CD4-positive, alpha-beta T cell (primary cell): ENCODE measurements at regions not wholly inside any gene's neighbourhood (a gene's known extent, or its start where the extent isn't known, plus 50 kb on each side); places are given as distances from the start of the nearest gene placed in this dataset.

Experiments
- ATAC-seq: fragments of 200-7000 bp; cut with Tn5 transposase; one replicate; pipeline ENCODE4 v1.10.0; 2022; ENCODE audit warnings: mild to moderate bottlenecking; ENCODE audit not compliant: poor library complexity
- CTCF ChIA-PET: fragments of 350-600 bp; sonication (Branson Sonifier 250); formaldehyde crosslinking; loops from one replicate; lab custom pipeline; 2021; ENCODE audit warnings: antibody characterized with exemption, inconsistent platforms; lab: Charles Lee
- POLR2A ChIA-PET: fragments of 350-600 bp; sonication (Branson Sonifier 250); formaldehyde crosslinking; loops from one replicate; lab custom pipeline; 2021; ENCODE audit warnings: antibody characterized with exemption, inconsistent platforms; lab: Charles Lee
- DNase-seq, 14 experiments: peaks; one replicate each; pipeline ENCODE4 v3.0.0-alpha.2; 2013 to 2020; ENCODE audit warnings: mixed read lengths in 2 of 14
- H3K27ac ChIP-seq, 2 donors: one replicate each; pipeline versions ENCODE4 v1.5.1 to v1.7.0; 2013; ENCODE audit warnings: low read length in 2 of 2, low read depth in 1 of 2, mild to moderate bottlenecking in 1 of 2
- H3K27me3 ChIP-seq, 2 experiments: 1 replicate in 1 of 2; 2 replicates in 1 of 2; pipeline versions ENCODE4 v1.6.1 to v1.7.0; 2013; ENCODE audit warnings: low read length in 2 of 2, control low read depth in 1 of 2, mild to moderate bottlenecking in 1 of 2, moderate library complexity in 1 of 2; ENCODE audit not compliant: insufficient read depth in 2 of 2, control insufficient read depth in 1 of 2
- H3K36me3 ChIP-seq: one replicate; pipeline ENCODE4 v1.6.1; 2013; ENCODE audit warnings: low read length, control low read depth; ENCODE audit not compliant: insufficient read depth
- H3K4me1 ChIP-seq: one replicate; pipeline ENCODE4 v1.6.1; 2013; ENCODE audit warnings: low read length, control low read depth; ENCODE audit not compliant: insufficient read depth
- H3K4me3 ChIP-seq: one replicate; pipeline ENCODE4 v1.5.1; 2013; ENCODE audit warnings: mild to moderate bottlenecking, low read length, moderate library complexity
- H3K9me3 ChIP-seq, 2 experiments: 1 replicate in 1 of 2; 2 replicates in 1 of 2; pipeline versions ENCODE4 v1.6.1 to v1.7.0; 2013; ENCODE audit warnings: low read length in 2 of 2, mild to moderate bottlenecking in 2 of 2, control low read depth in 1 of 2, moderate library complexity in 1 of 2; ENCODE audit not compliant: control insufficient read depth in 1 of 2, insufficient read depth in 1 of 2
- H3K27ac Mint-ChIP-seq: one replicate; pipeline ENCODE4 v1.8.0; 2020; ENCODE audit warnings: mixed read lengths
- H3K27me3 Mint-ChIP-seq: one replicate; pipeline ENCODE4 v1.8.0; 2021; ENCODE audit warnings: mixed read lengths
- H3K36me3 Mint-ChIP-seq: one replicate; pipeline ENCODE4 v1.8.0; 2021; ENCODE audit warnings: low read depth, mixed read lengths
- H3K4me1 Mint-ChIP-seq: one replicate; pipeline ENCODE4 v1.8.0; 2021; ENCODE audit warnings: low read depth, mixed read lengths
- H3K4me3 Mint-ChIP-seq: one replicate; pipeline ENCODE4 v1.8.0; 2020; ENCODE audit warnings: mild to moderate bottlenecking, mixed read lengths
- H3K9me3 Mint-ChIP-seq: one replicate; pipeline ENCODE4 v1.8.0; 2020; ENCODE audit warnings: mixed read lengths
- intact Hi-C, 2 experiments: fragments of 100-400 bp; cut with DNase I in 1 of 2; cut with micrococcal nuclease in 1 of 2; formaldehyde crosslinking; loops; one replicate each; pipeline versions ENCODE4 v1.15.1 to v1.9.0; 2023 to 2025; cut with DNase I, micrococcal nuclease
- TF ChIP-seq, protein P1 (sequence below): fragments of 200-600 bp; IDR thresholded peaks from one replicate; pipeline ENCODE4 v1.8.0; 2022; ENCODE audit warnings: antibody characterized with exemption, mild to moderate bottlenecking

DNA sequence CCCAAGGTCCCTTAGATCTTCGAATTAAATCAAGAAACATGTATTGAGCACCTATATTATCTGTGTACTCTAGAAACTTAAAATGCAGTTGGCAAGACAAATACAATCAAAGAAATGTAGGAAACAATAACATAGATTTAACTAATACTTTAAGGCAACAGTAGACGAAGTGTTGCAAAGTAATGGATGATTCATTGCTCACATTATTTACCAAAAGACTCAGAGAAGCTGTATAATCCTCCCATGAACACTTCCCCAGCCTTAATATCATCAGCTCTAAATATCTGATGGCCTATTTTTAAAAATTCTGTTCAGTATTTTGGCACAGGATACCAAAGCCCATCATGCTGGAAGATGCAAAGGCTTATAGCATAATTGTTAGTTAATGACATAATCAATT is 272.1 kb upstream of the TTC14 start:
- Mint-ChIP-seq H3K9me3 (no peaks in the 10 kb centered on the region), H3K4me3 (no peak overlapping the region), H3K36me3 (no peaks in the 10 kb centered on the region), H3K27me3 (no peaks in the 10 kb centered on the region), H3K27ac (no peak overlapping the region), H3K4me1 (no peaks in the 10 kb centered on the region)
- TF ChIP-seq, protein P1, sequence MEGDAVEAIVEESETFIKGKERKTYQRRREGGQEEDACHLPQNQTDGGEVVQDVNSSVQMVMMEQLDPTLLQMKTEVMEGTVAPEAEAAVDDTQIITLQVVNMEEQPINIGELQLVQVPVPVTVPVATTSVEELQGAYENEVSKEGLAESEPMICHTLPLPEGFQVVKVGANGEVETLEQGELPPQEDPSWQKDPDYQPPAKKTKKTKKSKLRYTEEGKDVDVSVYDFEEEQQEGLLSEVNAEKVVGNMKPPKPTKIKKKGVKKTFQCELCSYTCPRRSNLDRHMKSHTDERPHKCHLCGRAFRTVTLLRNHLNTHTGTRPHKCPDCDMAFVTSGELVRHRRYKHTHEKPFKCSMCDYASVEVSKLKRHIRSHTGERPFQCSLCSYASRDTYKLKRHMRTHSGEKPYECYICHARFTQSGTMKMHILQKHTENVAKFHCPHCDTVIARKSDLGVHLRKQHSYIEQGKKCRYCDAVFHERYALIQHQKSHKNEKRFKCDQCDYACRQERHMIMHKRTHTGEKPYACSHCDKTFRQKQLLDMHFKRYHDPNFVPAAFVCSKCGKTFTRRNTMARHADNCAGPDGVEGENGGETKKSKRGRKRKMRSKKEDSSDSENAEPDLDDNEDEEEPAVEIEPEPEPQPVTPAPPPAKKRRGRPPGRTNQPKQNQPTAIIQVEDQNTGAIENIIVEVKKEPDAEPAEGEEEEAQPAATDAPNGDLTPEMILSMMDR: no peak
- ChIA-PET POLR2A (no interaction called here), CTCF (no interaction called here)
- Histone ChIP-seq H3K27ac (no peak overlapping the region), H3K36me3 (no peaks in the 10 kb centered on the region), H3K4me3 (no peak overlapping the region), H3K9me3 (peaks cover 0 to 8% of the 10 kb centered on the region in 2 experiments), H3K4me1 (no peaks in the 10 kb centered on the region), H3K27me3 (no peaks in the 10 kb centered on the region)
- DNase-seq: no peak
- intact Hi-C loops: no loop called here
- no peak for ATAC-seq

DNA sequence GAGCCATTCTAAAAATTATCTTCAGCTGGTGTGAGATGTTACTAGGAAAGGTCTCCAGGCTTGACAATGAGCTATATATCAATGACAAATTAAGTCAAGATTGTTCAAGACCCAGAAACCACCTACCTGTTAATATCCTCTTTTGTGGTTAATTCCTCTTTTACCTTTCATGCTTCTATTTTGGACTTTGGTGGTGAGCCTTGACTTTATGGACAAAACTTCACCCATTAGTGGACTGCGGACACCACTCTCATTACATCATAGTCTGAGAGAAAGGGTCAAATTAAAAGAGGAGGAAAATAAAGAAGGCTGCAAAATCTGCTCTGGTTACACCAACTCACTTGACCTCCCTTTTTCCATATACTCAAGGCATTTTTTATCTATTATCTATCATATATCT is 271.5 kb upstream of the TTC14 start:
- TF ChIP-seq, protein P1: no peak
- peaks cover 0 to 3% of the 10 kb centered on the region in 2 experiments for H3K9me3 ChIP-seq
- no peaks in the 10 kb centered on the region for H3K27me3 Mint-ChIP-seq
- no peak overlapping the region for H3K4me3 Mint-ChIP-seq
- no peaks in the 10 kb centered on the region for H3K36me3 Mint-ChIP-seq
- H3K4me1 Mint-ChIP-seq: no peaks in the 10 kb centered on the region
- H3K27ac Mint-ChIP-seq: no peak overlapping the region
- intact Hi-C loops: no loop called here
- ATAC-seq: no peak
- peaks cover 2% of the 10 kb centered on the region for H3K9me3 Mint-ChIP-seq
- CTCF ChIA-PET: no interaction called here
- no peak overlapping the region for H3K27ac ChIP-seq
- H3K36me3 ChIP-seq: no peaks in the 10 kb centered on the region
- H3K4me1 ChIP-seq: no peaks in the 10 kb centered on the region
- POLR2A ChIA-PET: no interaction called here
- no peak for DNase-seq
- no peaks in the 10 kb centered on the region for H3K27me3 ChIP-seq
- no peak overlapping the region for H3K4me3 ChIP-seq

DNA sequence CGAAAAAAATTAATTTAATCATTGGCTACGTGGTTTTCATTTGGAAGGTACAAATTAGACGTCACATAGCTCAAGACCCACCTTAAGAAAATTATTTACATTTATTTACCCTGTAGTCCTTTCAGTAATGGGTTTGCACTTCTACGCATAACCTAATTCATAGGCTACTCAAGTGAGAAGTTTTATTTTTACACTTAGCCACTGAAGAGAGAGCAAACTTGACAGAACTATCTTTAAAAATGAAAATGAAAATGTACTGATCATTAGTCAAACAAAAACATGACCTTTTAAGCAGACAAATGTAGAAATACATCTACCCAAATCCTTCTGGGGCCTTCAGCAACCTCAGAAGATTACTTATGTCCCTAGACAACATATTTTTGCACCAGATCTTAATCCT is 269.4 kb upstream of the TTC14 start:
- Mint-ChIP-seq H3K4me3 (no peak overlapping the region), H3K36me3 (no peaks in the 10 kb centered on the region), H3K4me1 (no peaks in the 10 kb centered on the region), H3K9me3 (peaks cover 3% of the 10 kb centered on the region), H3K27ac (no peak overlapping the region), H3K27me3 (no peaks in the 10 kb centered on the region)
- Histone ChIP-seq H3K27ac (no peak overlapping the region), H3K4me1 (no peaks in the 10 kb centered on the region), H3K36me3 (no peaks in the 10 kb centered on the region), H3K27me3 (no peaks in the 10 kb centered on the region), H3K9me3 (no peaks in the 10 kb centered on the region), H3K4me3 (no peak overlapping the region)
- intact Hi-C loops: no loop called here
- TF ChIP-seq, protein P1: no peak
- CTCF ChIA-PET: no interaction called here
- no peak for DNase-seq
- POLR2A ChIA-PET: no interaction called here
- ATAC-seq: no peak
